Esophagus squamous epithelium (tissue), 4 donors: ENCODE measurements at regions not wholly inside any gene's neighbourhood (a gene's known extent, or its start where the extent isn't known, plus 50 kb on each side); places are given as distances from the start of the nearest gene placed in this dataset.

ENCODE experiments used
- POLR2A ChIP-seq, 4 donors: fragments of 450-650 bp; IDR thresholded peaks; one replicate each; pipeline ENCODE4 v1.6.1; 2017; ENCODE audit warnings: antibody characterized with exemption in 4 of 4, mild to moderate bottlenecking in 4 of 4, moderate library complexity in 3 of 4
- TF ChIP-seq, protein P1 (sequence below), 6 experiments: fragments of 450-650 bp in 4 of 6; fragments of 200-600 bp in 2 of 6; sonication (generic) in 2 of 6; IDR thresholded peaks; one replicate each; pipeline ENCODE4 v1.5.1; 2016 to 2019; ENCODE audit warnings: antibody characterized with exemption in 6 of 6, mild to moderate bottlenecking in 4 of 6, moderate library complexity in 4 of 6

DNA sequence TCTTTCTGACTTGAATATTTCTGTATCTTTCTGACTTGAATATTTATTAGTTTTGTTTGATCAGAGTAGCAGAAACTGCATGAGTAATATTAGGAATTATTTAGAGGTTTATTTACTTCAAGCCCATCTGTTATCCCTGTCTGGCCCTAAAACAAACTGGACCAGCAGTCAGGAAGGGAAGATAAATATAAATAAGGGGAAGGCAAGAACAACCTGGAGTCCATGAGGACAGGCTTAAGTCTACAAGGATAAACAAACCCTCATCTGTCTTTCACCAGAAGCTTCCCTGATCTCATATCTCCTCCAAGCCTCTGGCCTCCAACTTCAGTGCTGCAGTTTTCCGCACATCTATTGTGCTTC, 524.9 kb downstream of the CENPC start:
- TF ChIP-seq, protein P1, sequence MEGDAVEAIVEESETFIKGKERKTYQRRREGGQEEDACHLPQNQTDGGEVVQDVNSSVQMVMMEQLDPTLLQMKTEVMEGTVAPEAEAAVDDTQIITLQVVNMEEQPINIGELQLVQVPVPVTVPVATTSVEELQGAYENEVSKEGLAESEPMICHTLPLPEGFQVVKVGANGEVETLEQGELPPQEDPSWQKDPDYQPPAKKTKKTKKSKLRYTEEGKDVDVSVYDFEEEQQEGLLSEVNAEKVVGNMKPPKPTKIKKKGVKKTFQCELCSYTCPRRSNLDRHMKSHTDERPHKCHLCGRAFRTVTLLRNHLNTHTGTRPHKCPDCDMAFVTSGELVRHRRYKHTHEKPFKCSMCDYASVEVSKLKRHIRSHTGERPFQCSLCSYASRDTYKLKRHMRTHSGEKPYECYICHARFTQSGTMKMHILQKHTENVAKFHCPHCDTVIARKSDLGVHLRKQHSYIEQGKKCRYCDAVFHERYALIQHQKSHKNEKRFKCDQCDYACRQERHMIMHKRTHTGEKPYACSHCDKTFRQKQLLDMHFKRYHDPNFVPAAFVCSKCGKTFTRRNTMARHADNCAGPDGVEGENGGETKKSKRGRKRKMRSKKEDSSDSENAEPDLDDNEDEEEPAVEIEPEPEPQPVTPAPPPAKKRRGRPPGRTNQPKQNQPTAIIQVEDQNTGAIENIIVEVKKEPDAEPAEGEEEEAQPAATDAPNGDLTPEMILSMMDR (IDR thresholded peaks at IDR 0.05): no peak
- TF ChIP-seq POLR2A (IDR thresholded peaks at IDR 0.05): no peak
